Ishikawa (cell line): ENCODE measurements at regions not wholly inside any gene's neighbourhood (a gene's known extent, or its start where the extent isn't known, plus 50 kb on each side); places are given as distances from the start of the nearest gene placed in this dataset.

Experiments used
- CEBPB ChIP-seq: IDR thresholded peaks from 2 replicates; pipeline ENCODE4 v1.6.1; 2012
- CREB1 ChIP-seq: IDR thresholded peaks from 2 replicates; pipeline ENCODE4 v1.6.1; 2012; ENCODE audit warnings: low read depth
- EGR1 ChIP-seq: IDR thresholded peaks from 2 replicates; pipeline ENCODE4 v1.6.1; 2012
- EP300 ChIP-seq: IDR thresholded peaks from 2 replicates; pipeline ENCODE4 v1.6.1; 2012; ENCODE audit warnings: borderline replicate concordance
- FOXM1 ChIP-seq: IDR thresholded peaks from 2 replicates; pipeline ENCODE4 v1.6.1; 2012; ENCODE audit warnings: low read depth, borderline replicate concordance
- NFIC ChIP-seq: IDR thresholded peaks from 2 replicates; pipeline ENCODE4 v1.6.1; 2012
- RAD21 ChIP-seq: IDR thresholded peaks from 2 replicates; pipeline ENCODE4 v1.6.1; 2012; ENCODE audit warnings: low read depth
- TAF1 ChIP-seq: IDR thresholded peaks from 2 replicates; pipeline ENCODE4 v1.6.1; 2012; ENCODE audit warnings: low read depth, mild to moderate bottlenecking
- TCF12 ChIP-seq: IDR thresholded peaks from 2 replicates; pipeline ENCODE4 v1.6.1; 2012; ENCODE audit warnings: low read depth
- TEAD4 ChIP-seq: IDR thresholded peaks from 2 replicates; pipeline ENCODE4 v1.6.1; 2012
- USF1 ChIP-seq: IDR thresholded peaks from 2 replicates; pipeline ENCODE4 v1.6.1; 2012
- YY1 ChIP-seq: IDR thresholded peaks from 2 replicates; pipeline ENCODE4 v1.6.1; 2012; ENCODE audit warnings: low read depth
- ZBTB7A ChIP-seq: IDR thresholded peaks from 2 replicates; pipeline ENCODE4 v1.6.1; 2012; ENCODE audit warnings: low read depth
- TF ChIP-seq, protein P1 (sequence below): IDR thresholded peaks from 2 replicates; pipeline ENCODE4 v1.6.1; 2012; ENCODE audit warnings: low read depth, mild to moderate bottlenecking
- TF ChIP-seq, protein P2 (sequence below): IDR thresholded peaks from 2 replicates; pipeline ENCODE4 v1.6.1; 2012

DNA sequence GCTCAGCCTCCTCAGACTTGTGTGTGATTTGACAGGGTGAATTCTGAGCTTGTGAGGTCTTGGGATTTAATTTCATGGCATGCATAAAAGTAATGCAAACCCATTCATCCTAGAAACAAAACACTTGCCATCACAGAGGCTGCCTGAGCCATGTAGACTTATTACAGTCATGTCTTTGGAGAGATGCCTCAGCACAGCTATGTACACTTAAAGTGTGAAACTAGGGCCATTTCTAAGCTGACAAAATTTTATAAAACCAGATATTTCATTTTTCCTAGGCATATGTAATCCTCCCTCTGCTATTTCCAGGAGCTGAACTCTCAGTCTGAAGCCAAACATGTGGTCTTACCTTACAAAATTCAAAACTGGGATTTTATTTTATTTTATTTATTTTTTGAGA lies 322.2 kb upstream of the SPHKAP start:
- TF ChIP-seq TEAD4 (no peak), RAD21 (no peak), CREB1 (no peak), FOXM1 (no peak), YY1 (no peak), NFIC (no peak), EP300 (no peak), TCF12 (no peak), ZBTB7A (no peak), CEBPB (no peak), EGR1 (no peak), TAF1 (no peak), USF1 (no peak)
- TF ChIP-seq, protein P1, sequence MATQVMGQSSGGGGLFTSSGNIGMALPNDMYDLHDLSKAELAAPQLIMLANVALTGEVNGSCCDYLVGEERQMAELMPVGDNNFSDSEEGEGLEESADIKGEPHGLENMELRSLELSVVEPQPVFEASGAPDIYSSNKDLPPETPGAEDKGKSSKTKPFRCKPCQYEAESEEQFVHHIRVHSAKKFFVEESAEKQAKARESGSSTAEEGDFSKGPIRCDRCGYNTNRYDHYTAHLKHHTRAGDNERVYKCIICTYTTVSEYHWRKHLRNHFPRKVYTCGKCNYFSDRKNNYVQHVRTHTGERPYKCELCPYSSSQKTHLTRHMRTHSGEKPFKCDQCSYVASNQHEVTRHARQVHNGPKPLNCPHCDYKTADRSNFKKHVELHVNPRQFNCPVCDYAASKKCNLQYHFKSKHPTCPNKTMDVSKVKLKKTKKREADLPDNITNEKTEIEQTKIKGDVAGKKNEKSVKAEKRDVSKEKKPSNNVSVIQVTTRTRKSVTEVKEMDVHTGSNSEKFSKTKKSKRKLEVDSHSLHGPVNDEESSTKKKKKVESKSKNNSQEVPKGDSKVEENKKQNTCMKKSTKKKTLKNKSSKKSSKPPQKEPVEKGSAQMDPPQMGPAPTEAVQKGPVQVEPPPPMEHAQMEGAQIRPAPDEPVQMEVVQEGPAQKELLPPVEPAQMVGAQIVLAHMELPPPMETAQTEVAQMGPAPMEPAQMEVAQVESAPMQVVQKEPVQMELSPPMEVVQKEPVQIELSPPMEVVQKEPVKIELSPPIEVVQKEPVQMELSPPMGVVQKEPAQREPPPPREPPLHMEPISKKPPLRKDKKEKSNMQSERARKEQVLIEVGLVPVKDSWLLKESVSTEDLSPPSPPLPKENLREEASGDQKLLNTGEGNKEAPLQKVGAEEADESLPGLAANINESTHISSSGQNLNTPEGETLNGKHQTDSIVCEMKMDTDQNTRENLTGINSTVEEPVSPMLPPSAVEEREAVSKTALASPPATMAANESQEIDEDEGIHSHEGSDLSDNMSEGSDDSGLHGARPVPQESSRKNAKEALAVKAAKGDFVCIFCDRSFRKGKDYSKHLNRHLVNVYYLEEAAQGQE, result no peak
- TF ChIP-seq, protein P2, sequence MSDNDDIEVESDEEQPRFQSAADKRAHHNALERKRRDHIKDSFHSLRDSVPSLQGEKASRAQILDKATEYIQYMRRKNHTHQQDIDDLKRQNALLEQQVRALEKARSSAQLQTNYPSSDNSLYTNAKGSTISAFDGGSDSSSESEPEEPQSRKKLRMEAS, result no peak

- no peak for TF ChIP-seq RAD21
- no peak for TF ChIP-seq YY1
- TF ChIP-seq TCF12, result no peak
- TF ChIP-seq, protein P1, result no peak
- no peak for TF ChIP-seq TEAD4
- no peak for TF ChIP-seq FOXM1
Measured at GRCh38 chr2:228493852-228494251, 312.4 kb upstream of the SPHKAP start.

GRCh38 chr2:228479014-228479413 lies 297.5 kb upstream of the SPHKAP start:
- TF ChIP-seq USF1 (no peak), FOXM1 (no peak), RAD21 (no peak), EGR1 (no peak), ZBTB7A (no peak), TAF1 (no peak), CREB1 (no peak), TCF12 (no peak), NFIC (no peak), EP300 (no peak), TEAD4 (no peak), CEBPB (no peak), YY1 (no peak)
- TF ChIP-seq, protein P1, result no peak
- TF ChIP-seq, protein P2, result no peak

DNA sequence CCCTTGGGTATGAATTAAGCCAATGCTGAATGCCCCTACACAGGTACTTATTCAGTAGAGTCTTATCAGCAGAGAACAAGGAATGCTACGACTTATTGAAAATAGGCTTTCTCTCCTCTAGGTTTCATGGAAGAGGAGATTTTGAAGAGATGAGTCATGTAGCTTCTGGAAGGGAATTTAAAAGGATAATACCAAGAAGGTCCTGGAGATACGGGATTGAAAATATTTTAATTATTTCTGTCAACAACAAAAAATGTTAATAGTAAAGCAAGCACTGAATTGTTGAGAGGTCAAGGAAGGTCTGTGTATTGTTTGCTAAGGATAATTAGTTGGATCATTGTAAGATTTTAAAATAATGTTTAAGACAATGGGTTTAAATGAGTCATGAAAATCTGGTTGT lies 293.0 kb upstream of the SPHKAP start:
- TF ChIP-seq NFIC (no peak), EP300 (no peak)
- TF ChIP-seq, protein P2, result no peak

DNA sequence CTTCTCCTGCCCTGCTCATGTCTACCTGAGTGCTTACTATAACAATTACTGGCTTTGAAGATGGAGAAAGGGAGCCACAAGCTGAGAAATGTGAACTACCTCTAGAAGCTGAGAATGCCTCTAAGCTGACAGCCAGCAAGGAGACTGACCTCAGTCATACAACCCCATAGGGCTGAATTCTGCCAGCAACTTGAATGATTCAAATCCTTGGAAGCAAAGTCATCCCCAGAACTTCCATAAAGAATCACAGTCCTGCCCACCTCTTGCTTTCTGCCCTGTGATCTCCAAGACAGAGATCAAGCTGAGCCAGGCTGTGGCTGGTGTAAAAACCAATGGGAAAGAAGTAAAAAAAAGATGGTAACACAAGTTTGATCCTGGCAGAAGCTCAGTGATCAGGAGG lies 288.2 kb upstream of the SPHKAP start:
- no peak for TF ChIP-seq CREB1
- no peak for TF ChIP-seq FOXM1
- TF ChIP-seq CEBPB, result no peak
- TF ChIP-seq RAD21, result no peak
- no peak for TF ChIP-seq TCF12
- no peak for TF ChIP-seq TEAD4
- TF ChIP-seq TAF1, result no peak
- TF ChIP-seq USF1, result no peak
- TF ChIP-seq, protein P1, result no peak
- TF ChIP-seq, protein P2, result no peak
- TF ChIP-seq EGR1, result no peak
- TF ChIP-seq ZBTB7A, result no peak
- TF ChIP-seq EP300, result no peak
- no peak for TF ChIP-seq YY1
- no peak for TF ChIP-seq NFIC
